NT2/D1 (cell line): ENCODE measurements at regions not wholly inside any gene's neighbourhood (a gene's known extent, or its start where the extent isn't known, plus 50 kb on each side); places are given as distances from the start of the nearest gene placed in this dataset.

Experiments
- DNase-seq: peaks from one replicate; pipeline ENCODE4 v3.0.0-alpha.2; 2011; ENCODE audit warnings: low read depth, low spot score
- H3K27me3 ChIP-seq: 2 replicates; pipeline ENCODE4 v1.6.0; 2011; ENCODE audit warnings: mild to moderate bottlenecking; ENCODE audit not compliant: insufficient read length, insufficient read depth
- H3K36me3 ChIP-seq: 2 replicates; pipeline ENCODE4 v1.6.1; 2011; ENCODE audit warnings: mild to moderate bottlenecking, low read length, mixed read lengths; ENCODE audit not compliant: insufficient read depth, insufficient read length
- H3K4me1 ChIP-seq: 2 replicates; pipeline ENCODE4 v1.5.1; 2011; ENCODE audit not compliant: insufficient read depth, insufficient read length
- H3K4me3 ChIP-seq: 2 replicates; pipeline ENCODE4 v1.5.1; 2011; ENCODE audit warnings: low read depth; ENCODE audit not compliant: insufficient read length
- H3K9ac ChIP-seq: 2 replicates; pipeline ENCODE4 v1.6.0; 2011; ENCODE audit warnings: low read depth; ENCODE audit not compliant: insufficient read length
- H3K9me3 ChIP-seq: 2 replicates; pipeline ENCODE4 v1.5.1; 2011; ENCODE audit warnings: mild to moderate bottlenecking, low read length; ENCODE audit not compliant: insufficient read depth
- SUZ12 ChIP-seq: IDR thresholded peaks from 2 replicates; pipeline ENCODE4 v1.6.1; 2011; ENCODE audit not compliant: insufficient read length, insufficient read depth; ENCODE audit errors: extremely low read depth
- YY1 ChIP-seq: IDR thresholded peaks from 2 replicates; pipeline ENCODE4 v1.6.1; 2011; ENCODE audit not compliant: insufficient read length, insufficient read depth
- ZNF274 ChIP-seq: IDR thresholded peaks from 2 replicates; pipeline ENCODE4 v1.6.1; 2011; ENCODE audit warnings: mild to moderate bottlenecking, low read depth, low read length

DNA sequence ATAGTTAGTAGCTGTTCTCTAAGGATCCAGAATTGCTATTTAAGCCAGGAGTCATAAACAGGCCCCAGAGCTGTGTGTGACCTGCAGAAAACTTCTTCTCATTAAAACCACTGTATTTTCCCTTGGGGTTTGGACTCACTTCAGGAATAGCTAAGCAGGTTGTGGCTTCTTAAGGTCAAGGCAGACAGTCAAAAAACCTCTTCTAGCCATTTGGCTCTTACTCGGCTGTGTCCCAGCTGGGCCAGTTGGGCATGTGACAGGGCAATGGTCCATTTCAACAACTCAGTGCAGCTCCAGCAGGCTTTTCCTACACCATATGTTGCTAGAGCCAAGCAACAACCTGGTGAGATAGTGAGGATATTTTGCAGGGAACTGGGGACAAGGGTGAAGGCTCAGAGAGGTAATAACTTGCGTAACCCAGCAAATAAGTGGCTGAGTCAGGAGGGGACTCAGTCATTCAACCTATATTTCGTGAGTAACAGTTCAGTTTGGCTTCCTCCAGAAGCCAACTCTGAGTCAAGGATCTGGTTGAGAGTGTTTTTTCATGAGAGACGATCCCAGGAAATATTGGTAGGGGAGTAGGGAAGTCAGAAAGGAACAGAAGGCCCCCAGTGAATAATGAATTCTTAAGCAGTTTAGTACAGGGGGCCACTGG is 115.4 kb upstream of the PPP2R2B start:
- no peak for DNase-seq
- Histone ChIP-seq H3K4me3 (no peak overlapping the region), H3K9ac (no peak overlapping the region), H3K36me3 (no peaks in the 10 kb centered on the region), H3K9me3 (no peaks in the 10 kb centered on the region), H3K27me3 (no peaks in the 10 kb centered on the region), H3K4me1 (no peaks in the 10 kb centered on the region)
- no peak for TF ChIP-seq YY1
- no peak for TF ChIP-seq ZNF274
- no peak for TF ChIP-seq SUZ12

DNA sequence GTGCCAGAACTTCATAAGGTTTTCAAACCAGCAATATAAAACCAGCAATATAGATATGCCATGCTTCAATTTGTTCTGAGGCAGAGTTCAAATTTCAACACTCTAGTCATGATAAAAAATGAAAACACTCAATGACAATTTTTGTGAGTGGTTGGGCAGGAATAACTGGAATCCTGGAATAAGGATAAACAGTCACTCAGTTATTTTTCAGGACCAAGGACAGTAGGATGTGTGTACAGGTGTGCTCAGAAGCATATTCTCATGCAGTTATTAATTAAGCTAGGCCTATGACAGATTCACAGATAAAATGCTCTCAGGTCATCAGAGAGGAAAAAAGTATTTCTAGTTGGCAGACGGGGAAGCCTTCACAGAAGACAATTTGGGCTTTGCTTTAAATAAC is 117.3 kb upstream of the PPP2R2B start:
- no peak overlapping the region for H3K4me3 ChIP-seq
- no peaks in the 10 kb centered on the region for H3K4me1 ChIP-seq
- no peak for TF ChIP-seq ZNF274
- no peak for TF ChIP-seq SUZ12
- TF ChIP-seq YY1 = no peak
- H3K36me3 ChIP-seq = no peaks in the 10 kb centered on the region
- H3K9ac ChIP-seq = no peak overlapping the region
- H3K9me3 ChIP-seq = no peaks in the 10 kb centered on the region
- no peaks in the 10 kb centered on the region for H3K27me3 ChIP-seq
- no peak for DNase-seq

DNA sequence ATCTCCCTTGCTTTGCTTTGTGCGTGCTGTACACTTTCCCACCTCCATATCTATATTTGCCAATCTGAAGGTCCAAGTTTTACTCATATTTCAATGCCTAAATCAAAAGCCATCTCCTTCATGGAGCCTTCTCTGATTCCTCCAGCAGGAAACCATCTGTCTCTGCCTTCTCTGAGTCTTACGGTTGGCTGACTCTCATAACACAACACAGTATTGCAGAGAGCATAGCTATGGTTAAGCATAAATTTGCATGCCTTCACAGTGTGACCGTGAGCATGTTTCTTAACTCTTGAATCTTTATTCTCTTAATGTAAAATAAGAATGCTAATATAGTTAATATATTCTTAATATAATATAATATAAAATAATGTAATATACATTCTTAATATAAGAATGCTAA is 136.8 kb upstream of the PPP2R2B start:
- TF ChIP-seq YY1 (no peak), ZNF274 (no peak), SUZ12 (no peak)
- no peaks in the 10 kb centered on the region for H3K27me3 ChIP-seq
- H3K9ac ChIP-seq = no peak overlapping the region
- H3K9me3 ChIP-seq = no peaks in the 10 kb centered on the region
- no peak overlapping the region for H3K4me3 ChIP-seq
- H3K4me1 ChIP-seq = no peaks in the 10 kb centered on the region
- H3K36me3 ChIP-seq = no peaks in the 10 kb centered on the region
- DNase-seq = no peak

DNA sequence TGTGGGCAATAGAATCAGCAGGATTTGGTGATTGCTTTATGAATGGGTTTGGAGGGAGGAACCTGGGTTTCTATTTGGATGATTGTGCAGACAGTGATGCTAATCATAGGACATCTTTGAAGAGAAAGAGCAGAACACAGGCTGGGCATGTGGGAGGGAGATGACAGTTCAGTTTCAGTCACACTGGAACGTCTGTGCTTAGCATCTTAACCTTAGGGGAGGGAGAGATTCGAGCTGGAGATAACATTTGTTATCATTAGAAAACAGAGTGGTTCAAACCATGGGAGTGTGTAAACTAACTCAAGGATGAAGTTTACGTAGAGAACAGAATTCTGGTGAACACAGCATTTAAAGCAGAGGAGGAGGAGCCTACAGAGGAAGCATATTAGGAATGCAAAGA is 138.6 kb upstream of the PPP2R2B start:
- DNase-seq = no peak
- no peak for TF ChIP-seq SUZ12
- TF ChIP-seq YY1 = no peak
- no peak for TF ChIP-seq ZNF274
- H3K4me3 ChIP-seq = no peak overlapping the region
- H3K4me1 ChIP-seq = no peaks in the 10 kb centered on the region
- H3K9ac ChIP-seq = no peak overlapping the region
- H3K36me3 ChIP-seq = no peaks in the 10 kb centered on the region
- no peaks in the 10 kb centered on the region for H3K27me3 ChIP-seq
- no peaks in the 10 kb centered on the region for H3K9me3 ChIP-seq

DNA sequence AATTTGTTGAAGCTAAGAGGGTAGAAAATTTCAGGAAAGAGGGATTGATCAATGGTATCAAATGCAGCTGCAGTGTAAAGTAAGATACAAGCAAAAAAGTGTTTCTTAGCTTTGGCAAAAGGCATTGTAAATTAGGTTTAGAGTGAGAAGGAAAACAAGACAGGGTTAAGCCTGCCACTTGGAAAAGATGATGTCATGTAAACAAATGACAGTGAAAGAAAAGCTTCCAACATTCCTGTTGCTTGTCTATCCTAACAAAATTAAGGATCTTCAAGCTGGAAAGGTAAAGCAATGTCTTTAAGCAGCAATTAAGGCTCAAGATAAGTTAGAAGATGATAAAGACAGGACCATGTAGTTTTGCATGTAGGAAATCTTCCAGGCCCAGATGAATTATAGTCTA is 139.1 kb upstream of the PPP2R2B start:
- no peak overlapping the region for H3K4me3 ChIP-seq
- no peaks in the 10 kb centered on the region for H3K36me3 ChIP-seq
- H3K9me3 ChIP-seq = no peaks in the 10 kb centered on the region
- TF ChIP-seq ZNF274 (no peak), YY1 (no peak)
- H3K9ac ChIP-seq = no peak overlapping the region
- H3K4me1 ChIP-seq = no peaks in the 10 kb centered on the region
- H3K27me3 ChIP-seq = no peaks in the 10 kb centered on the region
- no peak for DNase-seq

DNA sequence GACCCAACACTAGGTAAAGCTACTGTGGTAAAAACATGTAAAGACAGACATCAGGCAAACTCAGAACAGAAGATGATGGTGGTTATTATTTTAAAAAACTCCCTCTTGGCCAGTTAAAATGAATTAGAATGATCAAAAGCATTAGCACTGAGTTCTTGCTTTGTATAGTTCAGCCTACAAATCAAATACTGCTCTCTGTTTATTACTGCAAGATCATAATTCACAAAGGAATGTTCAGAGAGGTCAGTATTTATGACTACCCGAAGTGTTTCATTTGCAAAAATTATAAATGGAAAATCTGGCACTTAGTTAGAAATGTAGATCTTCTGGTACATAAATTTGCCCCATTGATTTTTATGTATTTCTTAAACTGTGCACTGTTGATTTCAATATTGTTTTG is 140.3 kb upstream of the PPP2R2B start:
- no peak for DNase-seq
- no peaks in the 10 kb centered on the region for H3K9me3 ChIP-seq
- H3K9ac ChIP-seq = no peak overlapping the region
- no peaks in the 10 kb centered on the region for H3K4me1 ChIP-seq
- no peaks in the 10 kb centered on the region for H3K36me3 ChIP-seq
- H3K4me3 ChIP-seq = no peak overlapping the region
- TF ChIP-seq YY1 = no peak
- no peak for TF ChIP-seq ZNF274
- no peak for TF ChIP-seq SUZ12
- no peaks in the 10 kb centered on the region for H3K27me3 ChIP-seq

DNA sequence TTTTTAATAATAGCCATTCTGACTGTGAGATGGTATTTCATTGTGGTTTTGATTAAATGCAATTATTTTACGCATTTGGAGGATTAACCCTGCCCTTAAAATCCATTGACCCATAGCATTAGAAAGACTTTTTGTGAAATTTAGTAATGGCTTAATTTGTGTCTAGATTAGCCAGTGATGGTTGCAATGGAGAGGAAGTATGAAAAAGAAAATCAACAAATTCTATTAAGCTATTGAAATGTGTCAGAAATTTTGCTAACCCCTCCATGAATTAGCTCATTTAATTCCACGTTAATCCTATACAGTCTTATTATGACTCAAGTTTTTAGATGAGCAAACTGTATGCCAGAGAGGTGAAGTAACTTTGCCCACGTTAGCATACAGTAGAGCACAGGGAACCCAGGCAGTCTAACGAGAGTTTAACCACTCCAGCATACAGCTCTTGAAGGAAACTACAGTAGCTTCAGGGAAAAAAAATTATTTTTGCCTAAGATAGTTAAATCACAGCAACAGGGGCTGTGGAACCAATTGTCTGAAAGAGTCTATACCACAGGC is 158.2 kb upstream of the PPP2R2B start:
- TF ChIP-seq YY1 (no peak), ZNF274 (no peak), SUZ12 (no peak)
- H3K4me1 ChIP-seq = no peaks in the 10 kb centered on the region
- H3K9ac ChIP-seq = no peak overlapping the region
- H3K9me3 ChIP-seq = no peaks in the 10 kb centered on the region
- no peaks in the 10 kb centered on the region for H3K36me3 ChIP-seq
- H3K4me3 ChIP-seq = no peak overlapping the region
- DNase-seq = no peak
- H3K27me3 ChIP-seq = no peaks in the 10 kb centered on the region
